HEK293 (cell line): ENCODE measurements at regions not wholly inside any gene's neighbourhood (a gene's known extent, or its start where the extent isn't known, plus 50 kb on each side); places are given as distances from the start of the nearest gene placed in this dataset.

Source experiments
- CTCF ChIP-seq: fragments of 450-650 bp; formaldehyde crosslinking; IDR thresholded peaks from 2 replicates; pipeline ENCODE4 v1.5.1; 2016; ENCODE audit warnings: missing biosample characterization, missing genetic modification characterization
- HOXD13 ChIP-seq: sonication (generic); formaldehyde crosslinking; IDR thresholded peaks from 2 replicates; pipeline ENCODE4 v1.8.0; 2022; ENCODE audit warnings: missing genetic modification reagents, borderline replicate concordance
- OSR2 ChIP-seq: fragments of 450-650 bp; formaldehyde crosslinking; IDR thresholded peaks from 2 replicates; pipeline ENCODE4 v1.5.1; 2016; ENCODE audit warnings: missing biosample characterization, missing genetic modification characterization
- ZBTB11 ChIP-seq: fragments of 450-650 bp; formaldehyde crosslinking; conservative IDR thresholded peaks from 2 replicates; pipeline ENCODE4 v1.5.1; 2016; ENCODE audit warnings: low read depth, missing biosample characterization, missing genetic modification characterization
- ZBTB49 ChIP-seq: fragments of 450-650 bp; formaldehyde crosslinking; IDR thresholded peaks from 2 replicates; pipeline ENCODE4 v1.5.1; 2016; ENCODE audit warnings: missing biosample characterization, missing genetic modification characterization, low read depth
- ZNF138 ChIP-seq: fragments of 450-650 bp; formaldehyde crosslinking; IDR thresholded peaks from 2 replicates; pipeline ENCODE4 v1.5.1; 2016; ENCODE audit warnings: missing biosample characterization, missing genetic modification characterization, borderline replicate concordance
- ZNF239 ChIP-seq: fragments of 450-650 bp; formaldehyde crosslinking; IDR thresholded peaks from 2 replicates; pipeline ENCODE4 v1.5.1; 2016; ENCODE audit warnings: missing biosample characterization, missing genetic modification characterization

- no peak for TF ChIP-seq ZBTB11 (tag by site-specific recombination)
- TF ChIP-seq CTCF (tag by site-specific recombination) = peak; percentile 79
- TF ChIP-seq ZBTB49 (tag by site-specific recombination) = no peak
- no peak for TF ChIP-seq ZNF239 (tag by site-specific recombination)
- no peak for TF ChIP-seq ZNF138 (tag by site-specific recombination)
- TF ChIP-seq OSR2 (tag by site-specific recombination) = no peak
- TF ChIP-seq HOXD13 = no peak
These were observed 117.1 kb downstream of the SLC25A47 start for GRCh38 chr14:100440207-100440631.
